Hippocampal formation (tissue), 2 donors: ENCODE measurements at regions not wholly inside any gene's neighbourhood (a gene's known extent, or its start where the extent isn't known, plus 50 kb on each side); places are given as distances from the start of the nearest gene placed in this dataset.

Source experiments
- DNase-seq, 2 donors: peaks; one replicate each; lab custom pipeline; 2025; lab: John Stamatoyannopoulos, UW

DNA sequence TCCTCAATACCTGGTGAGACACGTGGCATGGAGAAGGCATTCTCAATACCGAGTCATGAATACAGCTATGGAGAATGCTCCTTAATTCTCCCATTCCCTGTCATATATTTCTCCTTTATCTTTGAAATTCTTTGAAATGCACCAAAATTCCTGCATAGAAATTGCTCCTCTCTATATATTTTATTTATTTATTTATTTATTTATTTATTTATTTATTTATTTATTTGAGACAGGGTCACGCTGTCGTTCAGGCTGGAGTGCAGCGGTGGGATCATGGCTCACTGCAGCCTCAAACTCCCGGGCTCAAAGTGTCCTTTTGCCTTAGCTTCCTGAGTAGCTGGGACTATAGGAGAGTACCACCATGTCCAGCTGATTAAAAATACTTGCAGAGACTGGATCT lies 190.3 kb upstream of the MAF start:
- no peak for DNase-seq

DNA sequence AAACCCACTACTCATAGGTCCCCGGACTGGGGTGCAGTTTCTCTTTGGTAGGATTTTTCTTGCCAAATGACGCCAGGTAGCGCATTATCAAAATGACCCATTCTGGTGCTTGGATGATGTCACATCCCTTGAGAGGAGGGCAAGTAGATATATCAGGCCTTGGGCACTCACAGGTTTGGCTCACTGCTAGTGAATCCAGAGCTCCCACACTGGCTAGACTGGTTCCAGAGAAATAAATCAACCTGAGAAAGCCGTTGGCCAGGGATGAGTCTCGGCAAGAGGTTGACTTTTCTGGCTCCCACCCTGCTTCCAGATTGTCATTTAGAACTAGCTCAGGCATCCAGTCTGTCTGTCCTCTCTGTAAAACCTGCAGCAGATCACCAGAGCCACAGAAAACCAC lies 188.4 kb upstream of the MAF start:
- no peak for DNase-seq

DNA sequence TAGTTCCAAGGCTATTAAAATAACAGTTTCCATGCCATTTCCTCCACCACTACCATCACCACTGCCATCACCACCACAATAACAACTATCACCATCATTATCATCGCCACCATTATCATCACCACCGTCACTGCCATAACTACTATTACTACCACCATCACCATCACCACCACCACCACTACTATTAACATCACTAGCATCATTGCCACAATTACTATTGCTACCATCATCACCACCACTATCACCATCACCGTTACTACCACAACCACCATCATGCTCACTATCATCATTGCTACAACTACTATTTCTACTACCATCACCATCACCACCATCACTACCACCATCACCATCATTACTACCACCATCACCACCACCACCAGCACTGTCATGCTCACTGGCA lies 185.9 kb upstream of the MAF start:
- no peak for DNase-seq

DNA sequence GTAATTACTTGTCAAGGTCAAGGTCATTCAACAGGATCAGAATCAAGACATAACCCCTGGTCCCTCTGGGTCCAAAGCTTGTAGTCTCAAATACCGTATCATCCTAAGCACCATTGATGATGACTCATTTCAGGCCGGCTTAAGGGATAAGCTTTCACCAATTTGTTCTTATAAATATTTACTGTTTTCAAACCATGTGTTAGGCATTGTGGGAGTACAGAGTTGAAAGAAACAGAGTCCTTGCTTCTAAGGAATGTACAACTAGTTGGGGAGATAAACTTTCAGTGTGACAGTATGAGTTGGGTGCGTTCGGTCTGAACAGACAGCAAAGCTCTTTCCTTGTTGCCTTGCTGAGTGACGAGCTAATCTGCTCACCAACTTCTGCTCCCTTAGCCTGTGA lies 183.5 kb upstream of the MAF start:
- no peak for DNase-seq

DNA sequence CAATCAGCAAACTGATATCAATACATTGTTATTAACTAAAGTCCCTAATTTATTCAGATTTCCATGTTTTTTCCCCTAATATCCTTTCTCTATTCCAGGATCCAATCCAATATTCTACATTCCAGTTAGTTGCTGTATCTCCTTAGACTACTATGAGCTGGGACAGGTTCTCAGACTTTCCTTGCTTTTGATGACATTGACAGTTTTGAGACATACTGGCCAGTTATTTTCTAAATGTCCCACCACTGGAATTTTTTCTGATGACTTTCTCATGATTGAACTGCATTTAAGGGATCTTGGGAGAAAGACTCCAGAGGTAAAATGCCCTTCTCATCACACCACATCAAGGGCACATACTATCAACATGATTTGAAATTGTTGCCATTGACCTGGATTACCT lies 177.1 kb upstream of the MAF start:
- DNase-seq, result no peak

DNA sequence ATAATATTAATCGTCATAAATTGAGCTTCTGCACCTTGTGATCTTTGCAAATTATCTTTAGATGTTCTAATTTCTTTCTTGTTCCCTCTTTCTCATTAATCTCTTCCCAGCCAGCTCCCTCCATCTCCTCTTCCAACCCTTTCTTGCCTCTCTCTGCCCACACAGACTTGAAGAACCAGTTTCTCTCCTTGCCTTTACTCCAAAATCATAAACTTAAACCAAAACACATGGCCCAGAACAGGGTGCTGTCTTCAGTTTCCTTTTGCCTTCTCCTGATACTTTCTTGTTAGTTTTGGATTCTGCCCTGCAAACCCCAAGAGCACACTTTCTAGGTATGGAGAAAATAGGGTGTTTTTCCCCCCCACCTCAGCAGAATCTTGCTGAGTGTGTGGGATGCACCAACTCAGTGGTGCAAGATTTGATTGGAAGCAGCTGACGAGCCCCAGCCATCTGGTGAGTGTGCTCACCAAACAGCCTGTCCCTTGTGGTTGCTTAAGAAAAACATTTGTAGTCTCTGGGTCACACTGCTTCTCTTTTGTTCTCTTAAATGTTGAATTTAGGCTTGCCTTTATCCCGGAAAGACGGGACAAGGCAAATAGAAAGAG lies 175.8 kb upstream of the MAF start:
- DNase-seq, result peak in 1 of 2 donors; percentile 33

DNA sequence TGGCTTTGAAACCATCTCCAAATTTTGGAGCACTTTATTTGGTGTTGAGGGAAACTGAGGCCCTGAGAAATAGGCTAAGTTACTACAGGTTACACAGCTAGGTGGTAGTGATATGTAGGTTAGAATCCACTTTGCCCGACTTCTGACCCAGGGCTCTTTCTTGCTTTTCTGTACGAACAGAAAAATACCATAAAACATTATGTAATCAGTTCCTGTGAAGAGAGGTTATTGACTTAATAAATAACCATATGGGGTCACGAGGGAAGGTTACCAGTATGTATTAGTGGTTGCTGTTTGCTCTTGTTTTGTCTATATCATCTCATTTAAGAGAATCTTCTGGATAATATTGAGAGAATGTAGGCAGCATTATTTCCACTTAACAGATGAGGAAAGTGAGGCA lies 172.2 kb upstream of the MAF start:
- DNase-seq, result no peak

DNA sequence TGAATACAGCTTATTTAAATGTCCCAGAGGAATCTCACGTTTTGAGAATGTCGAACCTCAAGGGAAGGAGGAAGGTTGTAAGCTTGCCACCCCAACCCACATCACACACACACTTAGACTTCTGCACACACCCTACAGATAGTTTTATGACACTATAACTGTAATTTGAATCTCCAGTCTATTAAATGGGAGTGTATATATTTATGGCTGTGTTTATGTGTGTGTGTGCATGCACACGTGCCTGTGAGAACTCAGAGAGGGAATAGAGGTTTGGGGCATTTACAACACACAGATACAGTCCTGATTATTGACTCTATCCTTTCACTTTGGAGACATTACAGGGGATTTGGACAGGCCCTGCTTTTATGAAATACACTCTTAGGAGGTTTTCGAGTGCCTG lies 171.5 kb upstream of the MAF start:
- DNase-seq, result no peak

DNA sequence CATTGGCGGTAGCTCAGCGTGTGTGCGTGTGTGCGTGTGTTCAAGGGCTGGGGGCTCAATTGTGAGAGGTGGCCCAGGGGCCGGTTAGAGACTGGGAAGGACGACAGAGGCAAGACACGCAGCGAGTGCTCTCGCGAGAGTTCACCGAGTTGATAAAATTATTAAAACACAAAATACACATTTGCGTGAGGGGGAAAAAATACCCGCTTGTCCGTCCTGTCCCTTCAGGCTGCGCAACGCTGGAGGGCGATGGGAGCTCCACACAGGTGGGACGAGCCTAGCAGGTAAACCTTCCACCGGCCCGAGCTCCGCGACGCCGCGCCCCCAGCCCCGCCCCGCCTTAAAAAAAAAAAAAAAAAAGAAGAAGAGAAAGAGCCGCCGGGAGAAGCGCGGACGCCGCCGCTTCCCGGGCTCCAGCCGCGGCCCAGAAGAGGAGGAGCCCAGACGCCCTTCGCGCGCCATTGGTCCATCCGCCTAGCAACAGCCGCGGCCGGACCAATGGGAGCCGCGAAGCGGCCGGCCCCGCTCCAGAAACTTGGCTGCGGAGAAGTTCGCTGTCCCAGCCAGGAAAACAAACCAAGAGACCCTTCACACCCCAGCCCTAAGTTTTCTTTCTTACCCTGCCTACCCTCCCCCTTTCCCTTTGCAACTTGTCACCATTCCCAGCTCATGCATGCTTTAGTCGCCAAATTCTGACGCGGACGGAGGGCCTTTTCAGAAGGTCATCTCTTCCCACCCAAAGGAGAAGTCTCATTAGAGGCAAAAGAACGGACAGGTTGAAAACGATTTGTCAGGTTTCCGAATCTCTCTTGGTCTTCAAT lies 169.9 kb upstream of the MAF start:
- peak; percentile 74 to 83 for DNase-seq

DNA sequence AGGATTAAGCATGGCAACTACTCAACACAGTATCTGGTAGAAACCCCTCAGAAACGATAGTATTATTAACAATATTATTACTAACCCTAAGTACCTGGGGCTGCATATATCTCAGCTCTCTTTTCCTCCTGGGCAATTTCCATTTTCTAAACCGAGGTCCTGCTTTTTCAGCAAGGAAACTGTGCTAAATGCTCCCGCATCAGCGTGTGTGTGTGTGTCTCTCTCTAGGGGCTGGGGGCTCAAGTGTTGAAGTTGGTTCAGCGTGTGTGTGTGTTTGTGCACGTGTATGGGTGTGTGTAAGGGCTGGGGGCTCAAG lies 169.3 kb upstream of the MAF start:
- DNase-seq, result no peak

DNA sequence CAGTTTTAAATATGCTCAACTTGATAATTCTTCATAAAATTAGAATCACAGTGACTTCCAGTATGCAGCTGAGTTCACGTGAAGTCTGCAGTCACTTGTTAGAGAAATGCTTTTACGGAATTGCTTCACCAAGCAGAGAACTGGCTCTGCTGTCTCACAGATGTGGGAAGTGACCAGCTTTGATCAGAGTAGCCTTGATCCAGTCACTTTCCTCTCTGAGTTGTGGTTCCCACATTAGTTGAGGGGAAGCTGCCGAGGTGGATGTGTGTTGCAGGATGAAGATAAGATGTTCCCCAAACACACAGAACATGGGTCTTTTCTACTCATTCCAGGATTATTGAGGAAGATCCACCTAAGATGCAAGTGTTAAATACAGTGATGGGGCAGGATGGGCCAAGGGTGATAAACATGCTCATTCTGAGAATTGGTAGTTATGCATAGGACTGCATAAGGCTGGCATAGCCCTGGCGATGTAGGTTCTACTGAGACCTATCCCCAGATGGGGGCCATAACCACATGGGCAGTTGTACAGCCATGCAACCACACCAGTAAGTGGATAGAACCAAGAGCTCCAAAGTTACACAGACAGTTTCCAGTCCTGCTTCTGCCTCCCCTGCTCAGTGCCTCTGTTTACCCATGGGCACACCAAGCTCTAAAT lies 168.9 kb upstream of the MAF start:
- DNase-seq, result no peak

DNA sequence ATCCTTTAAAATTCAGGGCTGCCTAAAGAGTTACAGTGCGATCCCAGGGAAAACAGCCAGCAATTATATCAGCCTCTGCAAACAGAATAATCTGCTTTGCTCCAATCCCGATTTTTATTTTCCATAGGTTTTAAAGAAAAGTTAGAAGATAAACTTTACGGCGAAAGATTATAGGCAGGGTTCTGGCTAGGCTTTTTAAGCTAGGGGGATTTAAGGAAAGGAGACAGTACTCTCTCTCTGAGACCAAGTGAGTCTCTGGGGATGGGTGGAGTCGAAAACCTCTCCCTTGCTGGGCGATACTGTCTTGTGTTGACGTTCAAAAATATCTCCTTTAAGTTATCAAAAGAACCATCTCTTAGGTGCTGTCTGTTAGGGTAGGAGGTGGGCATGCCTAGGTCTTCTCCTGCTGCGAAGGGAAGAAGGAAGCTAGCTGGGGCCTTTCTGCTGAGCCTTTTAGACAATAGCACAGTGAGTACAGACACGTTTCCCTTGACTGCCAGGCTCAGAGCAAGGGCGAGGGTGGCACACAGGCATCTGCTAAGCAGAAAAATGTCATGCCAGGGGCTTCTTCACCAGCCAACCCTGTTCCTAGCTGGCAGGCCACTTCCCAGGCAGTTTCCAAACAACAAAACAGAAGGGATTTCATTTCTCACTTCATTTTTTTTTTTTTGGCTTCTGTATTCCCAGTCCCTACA lies 167.9 kb upstream of the MAF start:
- DNase-seq, result peak; percentile 12 to 54

DNA sequence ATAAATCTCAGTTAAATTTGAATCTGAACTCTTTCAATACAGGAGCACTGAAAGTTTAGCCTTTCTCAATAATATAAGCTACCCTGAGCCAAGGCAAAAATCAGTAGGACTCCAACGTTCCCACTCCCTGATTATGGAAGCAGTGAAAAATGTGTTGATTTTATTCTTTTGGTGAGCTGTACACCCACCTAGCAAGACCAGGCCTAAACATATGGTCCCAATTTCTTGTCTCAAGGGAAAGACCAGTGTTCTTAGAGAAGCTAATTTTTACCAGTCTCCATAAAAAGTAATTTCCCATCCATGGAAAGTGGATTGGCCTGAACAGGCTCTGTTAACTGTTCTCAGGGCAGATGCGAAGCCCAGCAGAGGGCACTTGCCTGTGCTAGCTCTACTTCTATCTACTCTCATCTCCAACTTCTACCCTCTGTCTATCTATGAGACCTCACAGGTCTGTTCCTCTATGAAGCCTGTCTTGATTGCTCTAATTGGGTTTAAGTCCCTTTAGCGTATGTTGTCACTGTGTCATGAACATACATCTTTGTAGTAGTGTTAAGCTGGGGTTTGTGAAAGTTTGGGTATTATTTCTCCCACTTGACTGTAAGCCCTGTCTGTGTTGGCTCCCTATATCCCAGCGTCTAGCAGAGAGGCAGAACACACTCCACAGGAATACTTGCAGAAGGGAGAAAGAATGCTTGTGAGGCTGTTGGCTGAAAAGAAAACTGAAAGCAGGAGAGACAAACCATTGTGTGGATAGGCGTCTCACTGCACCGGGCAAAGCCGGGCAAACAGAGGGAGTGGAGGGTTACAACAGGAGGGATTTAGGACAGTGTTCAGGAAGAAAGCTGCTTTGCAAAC lies 167.1 kb upstream of the MAF start:
- peak; percentile 23 to 47 for DNase-seq

DNA sequence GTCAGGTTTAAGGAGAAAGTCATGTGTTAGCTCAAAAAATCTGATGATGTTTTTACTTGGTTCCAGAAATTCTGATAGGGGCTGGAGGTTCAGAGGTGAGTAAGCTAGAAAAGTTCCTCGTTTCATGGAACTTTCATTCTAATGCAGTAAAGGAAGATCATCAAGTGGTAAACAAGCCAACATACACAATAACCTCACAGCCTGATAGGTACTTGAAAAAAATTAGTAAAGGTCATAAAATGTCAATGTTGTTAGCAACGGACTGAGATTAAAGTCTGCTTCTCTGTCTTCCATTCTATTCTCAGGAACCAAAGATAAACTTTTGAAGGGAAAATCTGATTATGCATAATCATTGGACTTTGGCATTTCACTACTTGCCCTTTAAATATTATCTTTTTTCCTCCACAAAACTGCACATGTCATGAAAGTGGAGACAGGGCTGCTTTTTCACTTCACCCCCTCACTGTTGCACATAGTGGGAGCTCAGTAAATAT lies 165.4 kb upstream of the MAF start:
- DNase-seq, result no peak

DNA sequence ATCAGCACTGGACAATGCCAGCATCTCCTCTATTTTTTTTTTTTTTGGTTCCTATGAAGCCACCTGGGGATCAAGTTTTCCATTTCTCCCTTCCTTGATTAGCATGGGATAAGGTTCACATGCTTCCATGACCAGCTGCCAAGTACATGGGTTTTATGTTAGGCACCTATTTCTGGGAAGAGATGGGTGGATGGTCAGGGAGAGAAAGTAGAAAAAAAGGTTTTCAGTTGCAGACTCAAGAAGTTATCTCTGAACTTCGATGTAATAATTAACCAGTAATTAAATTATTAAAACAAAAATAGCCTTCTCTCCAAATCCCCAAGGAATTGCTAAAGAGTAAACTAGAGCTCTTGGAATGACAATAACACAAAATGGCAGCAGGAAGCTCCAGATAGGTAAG lies 164.9 kb upstream of the MAF start:
- no peak for DNase-seq

DNA sequence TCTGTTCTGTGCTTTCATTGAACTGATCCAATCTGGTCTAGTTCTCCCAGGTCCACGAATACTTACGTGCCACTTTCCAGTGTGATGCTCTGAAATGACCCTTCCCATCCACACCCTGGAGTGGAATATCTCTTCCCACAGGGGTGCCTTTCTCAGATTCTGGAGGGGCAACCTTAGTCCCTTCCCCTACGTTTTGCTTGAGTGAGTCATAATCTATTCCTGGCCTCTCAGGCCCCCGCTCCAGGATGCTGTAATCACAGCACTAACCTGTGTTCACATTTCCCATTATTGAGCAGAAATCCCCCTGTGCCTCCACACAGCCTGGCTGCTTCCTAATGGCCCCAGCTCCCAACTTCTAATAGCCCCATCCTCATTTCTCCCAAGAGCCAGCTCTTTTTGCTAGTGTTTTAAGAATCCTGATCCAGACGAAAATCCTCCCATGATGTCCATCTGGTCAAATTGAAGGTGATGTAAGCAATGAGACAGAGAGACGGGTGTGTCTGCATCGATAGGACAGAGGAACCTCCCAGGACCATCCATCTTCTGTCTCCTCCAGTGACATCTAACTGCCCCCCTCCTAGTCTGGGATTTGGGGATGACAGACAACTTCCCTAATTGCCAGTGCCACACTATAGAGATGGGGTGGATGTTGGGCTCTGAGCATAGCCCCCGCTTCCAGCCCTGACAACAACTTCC lies 164.0 kb upstream of the MAF start:
- no peak for DNase-seq

DNA sequence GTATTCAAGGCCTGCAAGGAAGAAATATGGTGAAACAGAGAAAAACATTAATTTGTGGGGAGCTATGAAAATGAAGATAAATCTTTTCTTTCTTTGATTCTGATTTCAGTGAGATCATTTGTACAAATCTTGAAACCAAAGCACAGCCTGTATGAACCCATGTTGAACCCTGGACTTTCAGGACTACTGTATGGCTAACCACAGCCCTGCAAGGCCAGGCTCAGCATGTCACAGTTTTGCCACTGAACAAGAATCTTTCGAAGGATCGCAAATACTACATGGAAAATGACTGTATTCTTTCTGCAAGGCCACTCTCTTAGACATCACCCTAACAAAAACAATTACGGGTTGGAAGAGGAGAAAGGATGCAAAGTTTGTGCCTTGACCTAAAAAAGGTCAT lies 161.7 kb upstream of the MAF start:
- no peak for DNase-seq

DNA sequence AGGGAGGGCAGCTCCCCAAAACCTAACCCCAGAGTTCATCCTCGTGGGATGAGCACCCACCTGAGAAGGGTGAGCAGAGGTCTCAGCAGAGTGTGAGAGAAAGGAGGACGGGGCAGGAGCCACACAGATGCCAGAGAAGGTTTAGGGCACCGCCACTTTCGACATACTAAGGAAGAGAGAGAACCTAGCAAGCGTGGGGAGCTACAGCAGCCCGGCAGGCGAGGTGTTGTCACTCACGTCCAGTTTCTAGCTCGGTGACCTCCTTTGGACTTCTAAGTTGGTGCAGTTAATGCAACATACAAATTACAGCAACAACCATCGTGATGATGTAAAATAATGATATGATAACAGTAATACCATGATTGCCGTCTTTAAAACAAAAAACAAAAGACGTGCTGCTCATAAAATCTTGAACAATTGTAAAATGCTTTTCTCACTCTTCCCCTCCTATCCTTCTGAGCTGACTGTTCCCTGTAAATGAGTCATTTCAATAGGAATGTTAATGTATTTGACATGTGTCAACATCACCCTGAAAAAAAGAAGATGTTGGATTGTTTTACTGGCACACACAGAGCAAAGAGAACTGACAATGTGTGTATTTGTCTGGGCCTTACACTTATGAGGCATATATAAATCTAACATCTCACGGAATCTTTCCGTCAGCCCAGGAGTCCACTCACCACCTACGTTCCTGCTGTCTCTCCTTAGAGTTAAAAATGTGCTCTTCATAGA lies 158.2 kb upstream of the MAF start:
- DNase-seq, result no peak

DNA sequence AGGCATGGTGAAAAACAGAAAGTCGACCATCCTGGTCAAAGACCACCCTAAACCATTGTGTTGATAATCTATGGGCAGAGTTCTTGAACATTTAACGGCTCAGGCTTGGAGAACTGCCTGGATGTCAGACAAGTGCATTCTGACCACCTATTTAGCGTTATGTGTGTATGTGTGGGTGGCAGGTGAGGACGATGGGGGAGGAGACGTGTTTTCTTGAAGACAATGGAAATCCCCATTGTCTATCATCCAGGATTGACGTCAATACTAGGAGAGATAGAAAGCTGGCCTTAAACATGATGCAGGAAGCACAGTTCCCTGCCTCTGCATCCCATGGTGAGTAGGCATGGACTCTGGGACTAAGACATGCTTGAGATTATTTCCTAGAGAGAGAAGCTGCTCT lies 157.4 kb upstream of the MAF start:
- DNase-seq, result no peak

DNA sequence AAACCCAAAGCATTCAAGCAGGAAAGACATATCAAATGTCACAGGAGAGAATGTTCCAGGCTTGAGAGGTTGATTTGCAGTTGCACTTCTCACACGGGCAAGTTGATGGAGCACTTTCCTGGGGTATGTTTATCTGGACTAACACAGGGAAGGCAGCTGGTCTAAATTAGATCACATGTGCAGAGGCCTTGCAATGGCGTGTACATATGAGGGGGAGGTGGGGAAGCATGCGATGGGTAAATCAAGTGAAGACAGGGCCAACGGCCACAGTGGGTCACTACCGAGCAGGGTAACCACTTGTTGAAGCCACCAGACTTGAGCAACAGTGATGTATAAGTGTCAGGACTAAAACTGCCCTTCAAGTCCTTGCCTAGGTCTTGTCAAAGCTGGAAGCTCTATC lies 156.6 kb upstream of the MAF start:
- DNase-seq, result no peak
